ENCODE measurements at regions not wholly inside any gene's neighbourhood (a gene's known extent, or its start where the extent isn't known, plus 50 kb on each side); places are given as distances from the start of the nearest gene placed in this dataset.

DNA sequence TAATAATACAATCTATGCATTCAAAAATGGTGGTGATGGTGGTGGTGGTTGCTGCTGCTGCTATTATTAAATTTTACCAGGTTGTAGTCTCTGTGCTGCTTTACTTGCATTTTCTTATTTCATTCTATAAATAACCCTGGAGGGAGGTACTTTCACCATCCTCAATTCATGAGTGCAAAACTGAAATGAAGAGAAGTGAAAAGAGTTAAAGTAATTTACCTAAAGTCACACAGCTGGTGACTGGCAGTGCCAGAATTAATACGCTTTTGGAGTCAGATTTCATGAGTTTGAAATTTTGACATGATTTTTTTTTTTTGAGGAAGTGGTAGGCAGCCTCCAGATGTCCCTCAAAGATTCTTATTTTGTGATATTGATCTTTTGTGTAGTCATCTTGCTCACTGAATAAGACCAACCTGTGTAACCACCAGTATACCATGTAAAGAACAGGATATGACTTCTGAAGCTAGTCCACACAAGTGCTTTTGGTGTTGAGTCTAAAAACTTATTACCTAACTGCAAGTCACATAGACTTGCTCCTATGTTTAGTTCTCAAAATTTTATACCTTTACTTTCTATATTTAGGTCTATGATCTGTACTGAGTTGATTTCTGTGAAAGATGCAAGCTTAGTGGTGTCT lies 218.8 kb downstream of the ZWINT start:
- Histone ChIP-seq H3K27ac (no peak overlapping the region), H3K27me3 (ENCODE audit: insufficient read depth, low read depth, severe bottlenecking) (no peaks in the 10 kb centered on the region), H3K36me3 (no peaks in the 10 kb centered on the region), H3K4me3 (ENCODE audit: low read depth, low read length) (no peak overlapping the region), H3K9me3 (ENCODE audit: severe bottlenecking) (no peaks in the 10 kb centered on the region)
- no peak for DNase-seq
- TF ChIP-seq, protein P1, sequence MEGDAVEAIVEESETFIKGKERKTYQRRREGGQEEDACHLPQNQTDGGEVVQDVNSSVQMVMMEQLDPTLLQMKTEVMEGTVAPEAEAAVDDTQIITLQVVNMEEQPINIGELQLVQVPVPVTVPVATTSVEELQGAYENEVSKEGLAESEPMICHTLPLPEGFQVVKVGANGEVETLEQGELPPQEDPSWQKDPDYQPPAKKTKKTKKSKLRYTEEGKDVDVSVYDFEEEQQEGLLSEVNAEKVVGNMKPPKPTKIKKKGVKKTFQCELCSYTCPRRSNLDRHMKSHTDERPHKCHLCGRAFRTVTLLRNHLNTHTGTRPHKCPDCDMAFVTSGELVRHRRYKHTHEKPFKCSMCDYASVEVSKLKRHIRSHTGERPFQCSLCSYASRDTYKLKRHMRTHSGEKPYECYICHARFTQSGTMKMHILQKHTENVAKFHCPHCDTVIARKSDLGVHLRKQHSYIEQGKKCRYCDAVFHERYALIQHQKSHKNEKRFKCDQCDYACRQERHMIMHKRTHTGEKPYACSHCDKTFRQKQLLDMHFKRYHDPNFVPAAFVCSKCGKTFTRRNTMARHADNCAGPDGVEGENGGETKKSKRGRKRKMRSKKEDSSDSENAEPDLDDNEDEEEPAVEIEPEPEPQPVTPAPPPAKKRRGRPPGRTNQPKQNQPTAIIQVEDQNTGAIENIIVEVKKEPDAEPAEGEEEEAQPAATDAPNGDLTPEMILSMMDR (IDR thresholded peaks at IDR 0.05; ENCODE audit: low read depth, low read length), result no peak

DNA sequence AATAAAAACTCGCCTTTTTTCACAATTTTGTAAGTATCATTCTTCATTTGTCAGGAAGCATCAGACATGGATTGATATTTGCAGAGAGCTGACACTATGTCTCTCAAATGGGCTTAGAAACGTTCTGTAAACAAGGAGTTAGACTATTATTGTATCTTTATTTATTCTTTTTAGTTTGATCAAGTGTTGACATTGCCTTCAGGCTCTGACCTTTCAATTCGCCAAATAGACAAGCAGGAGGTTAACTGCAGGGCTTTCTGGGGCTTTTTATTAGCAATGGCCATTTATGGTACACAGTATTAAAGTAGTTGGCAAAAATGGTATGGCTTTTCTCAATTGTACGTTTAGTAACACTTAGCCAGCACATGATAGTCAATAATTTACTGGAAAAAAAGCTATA lies 221.7 kb downstream of the ZWINT start:
- no peak overlapping the region for H3K4me3 ChIP-seq (ENCODE audit: low read depth, low read length)
- H3K36me3 ChIP-seq, result no peaks in the 10 kb centered on the region
- DNase-seq, result no peak
- TF ChIP-seq, protein P1 (IDR thresholded peaks at IDR 0.05; ENCODE audit: low read depth, low read length), result no peak
- H3K9me3 ChIP-seq (ENCODE audit: severe bottlenecking), result no peaks in the 10 kb centered on the region
- H3K27ac ChIP-seq, result no peak overlapping the region
- no peaks in the 10 kb centered on the region for H3K27me3 ChIP-seq (ENCODE audit: insufficient read depth, low read depth, severe bottlenecking)

DNA sequence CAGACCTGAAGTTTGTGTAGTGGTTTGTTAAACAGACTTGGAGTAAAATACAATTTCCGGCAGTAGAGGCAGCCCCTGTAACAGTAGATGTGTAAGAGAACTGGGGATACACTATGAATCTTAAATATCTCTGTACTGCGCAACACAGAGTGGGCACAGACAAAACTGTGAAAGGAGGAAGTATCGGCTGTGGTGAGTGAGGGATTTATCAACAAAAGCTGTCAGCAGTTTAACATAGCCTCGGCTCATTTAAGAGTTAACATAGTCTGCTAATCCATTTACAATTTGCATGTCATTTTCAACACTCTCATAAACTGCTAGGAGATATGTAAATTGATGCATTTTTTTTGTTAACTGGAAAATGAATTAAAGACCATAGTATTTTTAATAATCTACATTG lies 225.2 kb downstream of the ZWINT start:
- Histone ChIP-seq H3K27ac (no peak overlapping the region), H3K36me3 (no peaks in the 10 kb centered on the region), H3K9me3 (ENCODE audit: severe bottlenecking) (no peaks in the 10 kb centered on the region), H3K4me3 (ENCODE audit: low read depth, low read length) (no peak overlapping the region), H3K27me3 (ENCODE audit: insufficient read depth, low read depth, severe bottlenecking) (no peaks in the 10 kb centered on the region)
- DNase-seq, result no peak
- TF ChIP-seq, protein P1 (IDR thresholded peaks at IDR 0.05; ENCODE audit: low read depth, low read length), result no peak

DNA sequence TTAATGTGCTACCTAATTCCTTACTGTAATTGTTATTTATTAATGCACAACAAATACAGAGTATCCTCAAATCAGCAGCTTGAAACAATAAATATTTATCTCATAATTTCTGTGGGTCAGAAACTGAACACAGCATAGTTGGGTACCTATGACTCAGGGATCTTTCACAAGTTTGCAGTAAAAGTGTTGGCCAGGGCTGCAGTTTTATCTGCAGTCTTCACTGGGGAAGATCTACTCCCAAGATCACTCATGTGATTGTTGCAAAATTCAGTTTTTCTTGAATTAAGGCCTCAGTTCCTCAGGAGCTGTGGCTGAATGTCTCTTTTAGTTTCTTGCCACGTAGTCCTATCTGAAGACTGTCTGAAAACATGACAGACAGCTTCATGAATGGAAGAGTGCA lies 237.8 kb downstream of the ZWINT start:
- TF ChIP-seq, protein P1 (IDR thresholded peaks at IDR 0.05; ENCODE audit: low read depth, low read length), result no peak
- H3K27me3 ChIP-seq (ENCODE audit: insufficient read depth, low read depth, severe bottlenecking), result no peaks in the 10 kb centered on the region
- H3K27ac ChIP-seq, result no peak overlapping the region
- no peaks in the 10 kb centered on the region for H3K9me3 ChIP-seq (ENCODE audit: severe bottlenecking)
- no peaks in the 10 kb centered on the region for H3K36me3 ChIP-seq
- no peak overlapping the region for H3K4me3 ChIP-seq (ENCODE audit: low read depth, low read length)
- DNase-seq, result no peak

DNA sequence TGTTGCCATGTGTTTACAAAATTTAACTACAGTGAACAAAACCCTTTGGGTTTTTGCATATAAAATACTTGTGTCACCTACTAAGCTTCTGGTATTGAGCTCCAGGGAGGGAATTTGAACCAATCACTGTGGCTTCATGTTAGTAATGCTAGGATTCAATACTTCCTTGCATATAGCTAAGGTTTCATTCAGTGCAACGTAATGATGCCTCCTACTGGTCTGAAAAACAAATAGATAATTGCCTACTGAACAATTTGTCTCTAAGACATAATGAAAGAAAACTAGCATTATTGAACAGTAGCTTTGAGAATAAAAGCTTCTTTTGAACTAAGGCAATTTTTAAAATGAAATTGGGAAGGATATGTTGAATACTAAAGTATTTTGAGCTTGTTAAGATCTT lies 244.4 kb downstream of the ZWINT start:
- no peak for DNase-seq

More for the DNA sequence above, 244.4 kb downstream of the ZWINT start:
- Histone ChIP-seq H3K27ac (no peak overlapping the region), H3K36me3 (no peaks in the 10 kb centered on the region), H3K9me3 (ENCODE audit: severe bottlenecking) (no peaks in the 10 kb centered on the region), H3K4me3 (ENCODE audit: low read depth, low read length) (no peak overlapping the region), H3K27me3 (ENCODE audit: insufficient read depth, low read depth, severe bottlenecking) (no peaks in the 10 kb centered on the region)
- TF ChIP-seq, protein P1 (IDR thresholded peaks at IDR 0.05; ENCODE audit: low read depth, low read length), result peak; percentile 47; the same call in 1 of the 2 replicates
